ENCODE measurements at regions not wholly inside any gene's neighbourhood (a gene's known extent, or its start where the extent isn't known, plus 50 kb on each side); places are given as distances from the start of the nearest gene placed in this dataset.

DNA sequence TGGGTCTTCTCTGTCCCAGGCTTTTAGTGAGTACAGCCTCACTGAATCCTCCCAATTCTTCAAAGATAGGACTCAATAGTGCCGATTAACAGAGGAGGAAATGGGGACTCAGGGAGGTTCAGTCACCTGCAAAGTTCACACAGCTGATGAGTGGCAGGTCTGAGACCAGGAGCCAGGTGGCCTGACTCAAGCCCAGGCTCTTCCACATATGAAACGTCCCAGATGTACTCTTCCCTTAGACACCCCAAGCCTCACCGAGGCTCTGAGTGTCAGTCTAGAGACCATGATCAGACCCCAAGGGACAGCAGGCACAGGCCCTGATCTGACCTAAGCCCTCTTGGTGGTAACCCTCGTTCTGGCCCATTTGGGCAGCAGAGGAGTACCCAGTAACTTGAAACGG is 115.2 kb downstream of the INHBB start:
- no peak for DNase-seq

DNA sequence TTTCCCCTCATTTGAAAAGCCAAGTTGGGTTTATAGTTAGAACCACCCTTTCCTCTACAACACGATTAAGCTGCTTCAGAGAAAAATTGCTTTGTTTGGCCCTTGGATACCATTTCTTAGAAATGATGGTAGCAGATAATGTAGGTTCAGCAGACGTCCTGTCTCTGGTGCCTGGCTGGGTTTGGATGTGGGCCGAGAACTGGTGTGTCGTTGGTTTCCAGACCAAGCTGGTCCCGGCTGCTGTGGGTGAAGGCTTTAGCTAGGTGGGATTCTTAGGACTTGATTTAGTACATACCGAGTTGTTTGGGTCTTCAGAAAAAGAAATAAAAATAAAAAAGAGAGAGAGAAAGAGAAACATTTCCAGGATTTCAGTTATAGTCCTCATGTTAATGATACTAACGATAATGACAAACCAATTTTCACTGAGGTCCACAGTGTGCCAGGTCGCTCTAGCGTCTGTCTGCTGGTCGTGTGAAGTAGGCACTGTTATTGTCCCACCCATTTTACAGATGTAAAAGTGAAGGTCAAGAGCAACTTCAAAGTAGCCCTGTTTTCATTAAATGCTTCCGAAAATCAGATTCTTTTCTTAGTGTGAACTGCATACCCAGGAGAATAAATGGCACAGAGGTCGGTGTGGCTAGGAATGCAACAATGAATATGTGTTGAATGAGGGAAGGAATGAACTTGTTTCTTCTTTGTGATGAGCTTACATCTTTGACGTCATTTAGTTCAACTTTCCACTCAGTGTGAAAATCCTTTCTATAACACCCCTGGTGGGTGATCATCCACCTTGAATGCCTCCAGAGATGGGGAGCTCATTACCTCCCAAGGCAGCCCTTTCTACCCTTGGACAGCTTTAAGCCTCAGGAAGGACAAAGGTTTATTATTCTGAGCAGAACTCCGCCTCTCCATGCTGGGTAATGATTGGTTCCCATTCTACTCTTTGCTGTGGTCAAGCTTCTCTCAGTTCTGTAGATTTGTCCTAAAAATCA is 115.9 kb downstream of the INHBB start:
- DNase-seq: no peak

DNA sequence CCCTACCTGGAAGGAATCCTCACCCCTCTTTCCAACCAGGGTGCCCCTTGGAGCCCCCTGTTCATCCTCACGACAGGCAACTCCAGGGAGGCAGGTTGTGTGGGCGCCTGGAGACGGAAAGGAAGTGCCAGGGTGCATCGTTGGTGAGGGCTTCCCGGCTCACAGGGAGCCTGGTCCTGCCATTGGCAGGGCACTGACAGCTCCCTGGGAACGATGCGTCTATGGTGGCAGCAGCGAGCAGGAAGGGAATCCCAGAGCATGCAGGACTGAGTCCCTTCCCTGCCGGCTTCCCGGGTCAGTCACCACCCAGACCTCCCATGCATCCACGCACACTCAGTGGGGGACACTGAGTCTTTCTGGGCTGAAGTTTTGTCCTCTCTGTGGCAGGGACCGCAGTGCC is 117.6 kb downstream of the INHBB start:
- no peak for DNase-seq

DNA sequence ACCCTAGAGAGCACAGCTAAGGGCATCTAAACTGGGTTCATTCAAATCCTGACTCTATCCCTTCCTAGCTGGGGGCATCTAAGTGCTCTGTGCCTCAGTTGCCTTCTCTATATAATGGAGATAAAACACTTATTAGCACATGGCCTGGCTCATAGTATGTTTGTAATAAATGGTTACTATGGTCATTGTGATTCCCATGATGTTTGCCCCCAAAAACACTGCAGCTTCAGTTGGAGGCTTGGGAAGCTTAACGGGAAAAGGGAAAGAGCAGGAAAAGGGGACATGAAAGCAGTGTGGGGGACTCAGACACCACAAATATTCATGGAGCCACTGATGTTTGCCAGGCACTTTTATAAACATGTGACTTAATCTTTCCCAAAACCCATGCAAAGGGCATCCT is 118.1 kb downstream of the INHBB start:
- no peak for DNase-seq

DNA sequence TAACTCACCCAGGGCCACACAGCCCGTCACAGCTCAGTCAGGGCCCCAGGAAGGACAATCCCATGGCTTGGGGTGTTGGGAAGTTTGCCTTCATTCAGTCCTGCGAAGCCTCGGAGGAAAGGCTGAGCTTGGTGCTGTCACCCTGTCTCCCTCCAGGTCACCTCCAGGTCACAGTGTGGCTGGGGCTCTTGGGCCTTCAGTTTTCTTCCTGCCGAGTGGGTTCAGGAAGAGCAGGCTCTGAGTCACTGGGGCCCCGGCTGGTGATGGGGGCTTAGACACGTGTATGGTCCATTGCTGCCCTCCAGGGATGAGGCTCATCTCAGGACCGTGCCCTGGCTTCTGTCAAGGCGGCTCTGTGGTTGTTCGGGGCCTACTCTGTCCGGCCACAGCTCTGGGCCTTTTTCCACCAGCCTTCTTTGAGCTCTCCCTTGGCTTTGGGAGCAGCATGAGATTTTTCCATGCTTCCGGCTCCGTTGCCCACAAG is 118.6 kb downstream of the INHBB start:
- DNase-seq: no peak

DNA sequence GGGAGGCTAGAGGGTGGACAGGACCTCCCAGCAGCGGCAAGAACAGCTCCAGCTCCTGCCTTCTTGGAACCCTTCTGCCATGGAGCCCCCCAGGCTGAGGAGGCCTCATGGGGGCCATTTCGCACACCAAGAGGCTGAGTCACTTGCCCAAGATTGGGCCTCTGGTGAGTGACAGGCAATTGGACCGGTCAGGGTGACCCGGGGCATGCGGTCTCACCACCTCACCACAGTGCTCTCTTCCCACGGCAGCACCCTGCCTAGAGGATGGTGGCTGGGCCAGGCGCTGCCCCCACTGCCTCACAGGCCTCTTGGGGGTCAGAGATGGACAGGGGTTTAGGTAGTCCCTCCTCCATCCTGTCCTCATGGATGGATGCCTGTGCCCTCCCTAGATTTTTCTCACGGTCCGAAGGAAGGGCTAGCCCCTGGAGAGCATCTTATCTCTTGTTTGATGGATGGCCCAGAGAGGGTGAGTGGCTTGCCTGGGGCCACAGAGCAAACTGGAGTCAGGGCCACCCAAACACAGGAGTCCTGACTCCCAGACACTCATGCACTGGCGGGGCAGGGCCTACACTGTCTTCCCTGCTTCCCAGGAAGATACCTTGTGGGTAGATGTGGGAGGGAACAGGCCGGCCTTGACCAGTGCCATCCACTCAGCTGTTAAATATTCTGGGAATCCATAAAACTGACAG is 119.2 kb downstream of the INHBB start:
- no peak for DNase-seq

DNA sequence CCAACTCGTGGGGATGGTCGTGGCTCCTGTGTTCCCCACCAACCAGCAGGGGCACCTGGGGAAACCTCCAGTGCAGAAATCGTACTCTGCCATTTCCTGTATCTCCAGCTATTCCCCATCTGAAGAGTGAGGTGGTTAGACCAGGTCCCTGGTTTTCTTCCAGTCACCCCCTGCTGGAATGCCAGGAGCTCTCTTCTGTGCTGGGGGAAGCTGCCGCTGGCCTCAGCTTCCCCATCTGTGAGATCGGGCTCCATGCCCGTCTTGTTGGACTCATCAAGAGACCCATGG is 119.7 kb downstream of the INHBB start:
- DNase-seq: no peak

DNA sequence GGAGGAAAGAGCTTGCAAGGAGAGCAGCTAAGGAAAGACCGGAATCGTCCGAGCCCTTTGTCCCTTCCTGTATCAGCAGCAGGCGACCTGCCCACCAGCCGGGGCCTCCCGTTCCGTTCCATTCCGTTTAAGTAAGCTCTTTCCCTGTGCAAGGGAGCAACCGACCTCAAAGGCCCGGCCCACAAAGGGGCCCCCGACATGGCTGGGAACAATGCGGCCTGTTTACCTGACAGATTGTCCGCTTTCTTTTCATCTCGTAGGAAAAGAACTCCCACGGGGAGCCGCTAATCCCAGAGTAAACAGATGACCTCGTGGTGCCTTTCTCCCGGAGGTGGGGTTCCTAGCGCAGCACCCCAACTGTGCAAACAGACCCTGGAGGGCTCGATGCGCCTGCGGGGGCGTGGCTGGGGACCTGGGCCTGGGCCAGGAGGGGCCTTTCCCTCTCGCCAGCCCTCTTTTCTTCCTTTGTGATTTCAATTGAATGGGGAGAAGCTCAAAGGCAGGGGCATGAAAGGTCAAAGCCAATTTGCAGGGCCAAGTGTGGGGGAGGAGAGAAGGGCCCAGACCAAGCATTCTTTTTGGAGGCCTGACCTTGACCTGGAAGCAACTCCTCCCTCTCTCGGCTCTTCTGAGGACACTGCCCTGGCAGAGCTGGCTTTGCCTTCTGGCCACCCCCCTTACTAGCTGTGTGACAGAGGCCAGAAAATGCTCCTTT is 120.2 kb downstream of the INHBB start:
- no peak for DNase-seq

DNA sequence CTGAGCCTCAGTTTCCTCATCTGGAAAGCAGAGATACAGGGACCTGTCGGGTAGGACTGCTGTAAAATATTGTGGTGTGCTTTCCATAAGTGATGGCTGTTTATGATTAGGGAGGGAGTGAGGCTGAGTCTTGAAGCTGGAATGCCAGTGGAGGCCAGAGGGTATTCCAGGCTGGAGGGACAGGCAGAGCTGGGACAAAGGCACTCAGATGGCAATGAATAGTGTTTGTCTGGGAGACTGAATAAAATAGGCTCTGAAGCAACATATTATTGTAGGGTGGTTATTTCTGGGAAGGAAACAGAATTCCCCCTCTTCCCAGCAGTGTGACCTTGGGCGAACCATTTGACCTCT is 120.7 kb downstream of the INHBB start:
- no peak for DNase-seq

DNA sequence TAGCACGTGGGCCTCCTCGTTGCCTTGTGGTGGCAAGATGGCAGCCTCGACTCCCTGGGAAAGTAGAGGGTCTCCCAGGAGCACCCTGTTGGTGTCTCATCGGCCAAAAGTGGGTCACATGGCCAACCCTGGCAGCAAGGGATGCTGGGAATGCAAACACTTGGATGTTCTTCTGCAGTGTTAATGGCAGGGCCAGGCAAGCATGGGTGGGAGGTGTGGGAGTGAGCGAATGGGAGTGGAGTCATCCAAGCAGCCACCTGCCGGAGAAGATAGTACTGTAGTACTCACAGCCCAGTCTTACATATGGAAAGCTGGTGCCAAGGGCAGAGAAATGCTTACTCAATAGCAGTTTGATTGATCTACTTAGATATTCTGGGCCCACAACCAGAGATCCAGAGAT is 122.2 kb downstream of the INHBB start:
- no peak for DNase-seq

DNA sequence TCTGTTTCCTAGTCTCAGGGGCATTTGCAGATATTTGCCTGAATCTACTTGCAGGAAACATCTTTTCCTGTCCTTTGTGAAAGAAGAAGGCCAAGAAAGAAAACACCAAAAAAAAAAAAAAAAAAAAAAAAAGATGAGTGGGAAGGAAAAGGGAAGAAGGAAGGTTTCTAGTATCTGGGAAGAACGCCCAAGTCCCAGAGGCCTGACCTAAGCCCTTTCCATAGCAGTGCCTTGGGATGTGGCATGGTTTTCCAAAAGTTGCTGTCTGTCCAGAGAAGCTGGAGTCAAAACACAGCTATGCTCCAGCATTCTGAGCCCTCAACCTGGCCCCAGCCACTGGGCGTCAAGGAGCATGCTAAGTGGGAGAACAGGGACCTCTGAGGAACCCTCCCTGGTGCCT is 123.5 kb downstream of the INHBB start:
- no peak for DNase-seq

DNA sequence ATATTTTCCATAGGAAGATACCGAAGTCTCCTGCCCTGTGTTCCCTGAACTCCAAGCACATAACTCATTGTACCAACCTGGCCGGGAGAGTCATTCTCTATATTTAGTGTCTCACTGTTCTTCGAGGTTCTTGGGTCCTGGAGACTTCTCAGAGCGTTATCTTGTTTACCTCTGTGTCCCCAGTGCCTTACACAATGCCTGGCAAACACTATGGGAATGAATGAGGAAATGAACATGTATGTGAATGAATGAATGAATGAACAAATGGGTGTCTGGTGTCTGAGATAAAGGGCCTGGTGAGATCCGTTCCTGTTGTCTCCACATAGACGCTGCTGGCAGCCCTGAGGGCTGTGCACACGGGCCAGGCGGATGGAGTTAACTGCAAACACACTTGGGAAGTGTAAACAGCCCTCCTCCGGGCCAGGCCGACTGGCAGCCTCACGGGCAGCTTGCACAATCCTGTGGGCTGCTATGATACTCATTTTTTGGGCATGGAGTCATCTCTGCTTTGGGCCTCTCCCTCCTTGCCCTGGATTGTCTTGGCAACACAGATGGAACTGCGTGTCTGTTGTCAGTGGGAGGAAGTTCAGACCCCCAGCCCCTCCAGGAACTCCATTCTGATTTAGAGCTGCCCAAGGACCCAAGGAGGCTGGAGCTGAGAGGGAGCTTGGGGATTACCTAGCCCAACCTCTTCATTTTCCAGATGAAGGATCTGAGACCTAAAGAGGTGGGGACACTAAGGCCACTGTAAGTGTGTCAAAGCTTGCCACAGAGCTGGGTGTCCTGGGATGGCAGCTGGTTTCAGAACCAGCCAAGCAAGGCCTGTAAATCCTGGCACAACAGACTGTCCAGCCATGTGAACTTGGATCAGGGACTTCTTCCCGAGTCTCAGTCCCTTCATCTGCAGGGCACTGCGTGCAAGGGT is 124.4 kb downstream of the INHBB start:
- DNase-seq: no peak

DNA sequence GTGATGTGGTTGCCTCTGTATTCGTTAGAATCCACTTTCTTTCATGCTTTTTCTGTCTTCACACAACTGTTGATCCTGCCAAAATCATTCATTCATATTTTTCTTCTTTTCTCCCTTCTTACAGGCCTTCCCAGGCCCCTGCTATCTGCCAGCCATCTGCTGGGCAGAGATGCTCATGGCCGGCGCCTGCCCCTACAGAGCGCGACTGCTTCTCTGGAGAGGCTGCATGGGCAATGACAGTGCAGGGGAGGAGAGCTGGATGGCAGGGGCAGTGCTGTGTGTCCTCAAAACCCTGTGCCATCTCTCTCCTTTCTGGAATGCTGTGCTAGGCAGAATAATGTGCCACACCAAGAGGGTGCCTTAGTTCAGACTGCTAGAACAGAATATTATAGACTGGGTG is 125.2 kb downstream of the INHBB start:
- DNase-seq: no peak

DNA sequence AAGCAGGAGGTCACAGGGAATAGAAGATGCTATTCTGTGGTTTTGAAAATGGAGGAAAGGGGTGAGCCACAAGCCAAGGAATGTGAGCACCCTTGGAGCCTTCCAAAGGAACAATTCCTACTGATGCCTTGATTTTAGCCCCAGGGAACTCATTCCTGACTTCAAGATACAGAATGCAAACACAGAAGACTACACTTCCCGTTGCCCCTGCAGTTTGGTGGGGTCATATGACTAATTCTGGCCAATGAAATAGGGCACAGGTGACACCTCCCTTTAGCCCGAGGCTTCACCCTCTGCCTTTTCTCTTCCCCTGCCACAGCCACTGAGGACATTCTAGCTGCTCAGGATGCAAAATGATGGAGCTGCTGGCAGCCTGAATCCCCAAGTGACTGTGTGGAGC is 126.1 kb downstream of the INHBB start:
- DNase-seq: no peak

DNA sequence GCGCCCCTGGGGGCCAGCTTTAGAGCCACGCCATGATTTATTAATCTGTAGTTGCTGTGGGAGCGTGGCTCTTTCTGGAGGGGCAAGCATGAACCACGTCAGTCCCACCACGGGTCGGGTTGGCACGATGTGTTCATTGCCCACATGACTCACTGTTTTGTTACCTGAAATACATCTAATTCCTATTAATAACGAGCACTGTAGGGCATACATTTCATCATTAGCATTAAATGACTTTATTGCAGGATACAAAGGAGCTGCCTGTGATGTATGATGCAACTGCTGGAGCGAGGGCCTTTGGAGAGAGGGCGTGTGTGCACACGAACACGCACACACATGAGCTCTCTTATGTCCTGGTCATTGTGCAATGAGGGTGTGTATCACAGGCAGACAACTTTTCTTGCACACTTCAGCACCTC is 127.0 kb downstream of the INHBB start:
- no peak for DNase-seq

DNA sequence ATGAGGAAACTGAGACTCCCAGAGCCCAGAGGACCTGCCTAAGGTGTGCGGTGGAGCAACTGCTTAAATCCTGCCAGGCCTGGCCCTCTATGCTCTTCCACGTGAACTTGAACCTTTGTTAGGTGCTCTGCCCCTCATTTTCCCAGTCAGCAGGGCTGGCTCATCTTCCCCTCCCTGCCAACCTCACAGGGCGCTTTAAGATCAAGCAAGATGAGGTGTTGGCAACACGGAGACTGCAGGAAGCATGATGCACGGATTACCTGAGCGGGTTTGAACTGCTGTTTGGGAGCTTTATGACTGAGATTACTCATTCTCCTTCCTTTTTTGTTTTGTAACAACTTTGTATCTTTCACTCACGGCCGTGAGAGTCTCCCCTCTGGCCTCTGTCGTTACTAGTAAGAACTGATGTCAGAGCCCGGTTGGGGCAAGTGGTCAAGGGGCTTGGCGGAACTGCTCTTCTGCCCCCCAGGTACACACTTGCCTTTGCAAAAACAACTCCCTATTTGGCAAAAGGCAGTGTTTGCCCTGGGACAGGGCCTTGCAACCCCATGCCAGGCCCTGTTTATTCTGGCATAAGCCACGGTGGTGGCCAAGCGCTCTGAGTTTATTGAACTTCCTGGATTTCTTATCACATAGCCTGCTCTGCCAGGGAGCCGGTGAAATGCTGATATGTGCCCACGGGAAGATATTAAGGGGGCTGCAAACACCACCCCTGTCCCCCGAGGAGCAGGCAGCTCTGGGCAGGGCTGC is 127.8 kb downstream of the INHBB start:
- no peak for DNase-seq

DNA sequence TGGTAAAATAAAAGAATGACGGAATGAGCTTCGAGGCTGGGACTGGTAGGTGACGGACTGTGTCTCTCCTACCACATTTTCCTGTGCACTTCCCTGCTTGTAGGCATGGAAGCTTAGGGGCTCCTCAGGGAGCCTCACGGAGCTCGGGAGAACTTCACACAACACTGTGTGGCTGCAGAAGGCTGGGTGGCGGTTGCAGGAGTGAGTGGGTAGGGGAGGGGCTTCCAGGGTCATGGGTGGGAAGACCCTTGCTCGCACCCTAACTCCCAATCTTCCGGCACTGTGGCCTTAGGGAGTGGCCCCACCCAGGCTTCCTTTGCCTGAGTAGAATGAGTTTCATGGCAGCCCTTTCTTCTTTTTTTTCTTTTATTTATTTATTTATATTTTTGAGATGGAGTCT is 128.6 kb downstream of the INHBB start:
- no peak for DNase-seq

DNA sequence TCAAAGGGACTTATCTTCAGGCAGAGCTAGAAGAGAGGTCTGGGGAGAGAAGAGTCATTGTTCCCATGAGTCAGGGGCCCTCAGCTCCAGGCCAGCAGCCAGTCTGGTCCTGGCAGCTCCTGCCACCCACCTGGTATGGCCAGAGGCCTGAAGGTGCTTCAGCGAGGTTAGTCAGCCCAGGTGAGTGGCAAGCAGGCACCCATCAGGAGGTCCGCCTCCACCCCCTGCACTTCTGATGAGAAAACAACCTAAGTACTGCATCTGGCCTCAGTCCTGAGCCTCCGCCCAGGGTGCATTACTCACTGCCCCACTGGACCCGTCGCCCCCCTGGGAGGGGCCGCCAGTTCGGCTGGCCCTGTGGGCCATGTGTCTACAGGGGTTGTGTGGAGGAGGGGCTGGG is 130.2 kb downstream of the INHBB start:
- DNase-seq: no peak

DNA sequence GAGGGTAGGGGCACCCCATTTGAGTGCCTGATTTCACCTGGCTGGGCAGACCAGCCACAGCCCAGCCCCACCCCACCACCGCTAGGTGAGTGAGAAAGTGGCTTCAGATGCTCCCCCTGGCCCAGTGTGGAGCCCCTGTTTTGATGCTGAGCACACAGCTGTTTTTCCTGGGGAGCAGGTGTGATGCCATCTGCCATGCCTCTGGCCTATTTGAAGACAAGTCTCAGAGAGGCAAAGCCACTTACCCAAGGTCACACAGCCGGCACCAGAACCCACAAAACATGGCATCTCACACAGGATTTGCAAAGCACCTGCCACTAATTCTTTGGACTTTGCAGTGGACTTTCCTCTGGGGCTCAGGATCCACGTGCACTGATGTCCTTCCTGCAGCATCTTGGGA is 131.3 kb downstream of the INHBB start:
- DNase-seq: no peak

DNA sequence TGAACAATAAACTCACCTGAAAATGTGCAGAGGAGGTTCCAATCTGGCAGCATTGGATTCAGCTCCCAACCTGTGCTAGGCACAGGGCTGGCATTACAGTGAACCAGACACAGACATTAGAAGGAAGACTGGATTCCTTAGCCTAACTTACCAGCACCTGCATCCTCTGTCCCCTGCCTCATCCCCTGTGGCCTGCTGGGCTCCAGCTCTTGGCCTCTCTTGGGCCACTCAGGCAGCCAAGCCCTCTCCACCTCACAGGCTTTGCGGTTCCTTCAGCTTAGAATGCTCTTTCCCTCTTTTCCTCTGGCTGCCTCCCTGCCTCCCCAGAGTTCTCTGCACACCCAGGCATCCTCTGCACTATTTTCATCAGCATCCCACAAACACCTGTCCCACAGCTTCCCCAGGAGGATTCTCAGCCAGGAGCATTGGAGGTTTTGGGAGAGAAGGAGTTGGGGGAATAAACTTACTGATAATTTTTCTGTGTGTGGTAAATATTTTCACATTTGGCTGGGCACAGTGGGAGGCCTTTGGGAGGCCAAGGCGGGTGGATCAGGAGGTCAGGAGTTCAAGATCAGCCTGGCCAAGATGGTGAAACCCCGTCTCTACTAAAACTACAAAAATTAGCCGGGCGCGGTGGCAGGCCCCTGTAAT is 132.0 kb downstream of the INHBB start:
- DNase-seq: no peak

DNA sequence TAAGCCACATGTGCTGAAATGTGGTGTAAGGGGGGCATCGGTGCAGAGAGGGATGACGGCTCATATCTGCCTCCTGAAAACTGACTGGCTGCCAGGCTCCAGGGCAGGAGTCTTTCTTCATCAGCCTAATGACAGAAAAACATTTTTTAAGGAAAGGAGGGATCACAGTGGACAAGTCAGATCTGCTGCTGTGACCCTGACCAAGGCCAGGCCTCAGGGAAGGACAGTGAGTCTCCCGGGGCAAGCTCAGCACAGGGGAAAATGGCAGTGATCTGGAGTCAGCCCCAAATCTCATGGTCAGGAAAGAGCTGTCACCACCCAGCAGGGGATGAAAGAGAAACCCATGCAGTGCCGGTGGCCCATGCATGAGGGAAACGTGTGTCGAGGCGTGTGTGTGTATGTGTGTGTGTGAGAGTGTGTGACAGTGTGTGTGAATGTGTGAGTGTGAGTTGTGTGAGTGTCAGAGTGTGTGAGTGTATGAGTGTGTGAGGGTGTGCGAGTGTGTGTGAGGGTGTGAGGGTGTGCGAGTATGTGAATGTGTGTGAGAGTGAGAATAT is 134.5 kb downstream of the INHBB start:
- no peak for DNase-seq
